ENCODE measurements at regions not wholly inside any gene's neighbourhood (a gene's known extent, or its start where the extent isn't known, plus 50 kb on each side); places are given as distances from the start of the nearest gene placed in this dataset.
"Not testable (repeated sequence)": the region's sequence is repeated elsewhere in the genome, so short reads cannot be mapped to it uniquely, and the experiment has no call there.

GRCh38 chr5:117732264-117732663 lies 1157.6 kb upstream of the SEMA6A start:
- ChIA-PET POLR2A (no interaction called here), CTCF (no interaction called here)
- Histone ChIP-seq H3K9me3 (no peaks in the 10 kb centered on the region), H3K4me3 (no peak overlapping the region), H3K27ac (no peak overlapping the region), H3K4me1 (no peaks in the 10 kb centered on the region), H3K4me2 (no peak overlapping the region)
- FAIRE-seq (no peak), ATAC-seq (no peak), DNase-seq (ENCODE audit: low read depth in 1 of 2, low spot score in 1 of 2) (no peak)
- WGBS (ENCODE audit: missing lambda C conversion rate): 7% methylated on average over 3 of the region's 3 CpGs
- TF ChIP-seq CHD4 (IDR thresholded peaks at IDR 0.05; ENCODE audit: borderline replicate concordance) (no peak), CBX8 (IDR thresholded peaks at IDR 0.05) (no peak), RAD21 (conservative IDR thresholded peaks at IDR 0.05 in 1 of 2, IDR thresholded peaks at IDR 0.05 in 1 of 2) (no peak), NR3C1 (IDR thresholded peaks at IDR 0.05) (no peak), CHD2 (IDR thresholded peaks at IDR 0.05; ENCODE audit: low read length, partially characterized antibody) (no peak), CTCF (IDR thresholded peaks at IDR 0.05) (no peak), ZSCAN20 (CRISPR knock-in tag; IDR thresholded peaks at IDR 0.05) (no peak), JUNB (IDR thresholded peaks at IDR 0.05) (no peak), POLR2A (IDR thresholded peaks at IDR 0.05; ENCODE audit: low read length) (no peak)

- Histone ChIP-seq H3K27ac (no peak overlapping the region), H3K9me3 (no peaks in the 10 kb centered on the region), H3K4me1 (no peaks in the 10 kb centered on the region), H3K4me2 (no peak overlapping the region), H3K4me3 (no peak overlapping the region)
- no peak for FAIRE-seq
- ChIA-PET POLR2A (no interaction called here), CTCF (no interaction called here)
- ATAC-seq: no peak
- WGBS (ENCODE audit: missing lambda C conversion rate): 2% methylated on average over 2 of the region's 2 CpGs
- TF ChIP-seq JUNB (IDR thresholded peaks at IDR 0.05) (no peak), FOSB (CRISPR knock-in tag; IDR thresholded peaks at IDR 0.05) (no peak), TFCP2L1 (CRISPR knock-in tag; IDR thresholded peaks at IDR 0.05) (no peak), USF2 (IDR thresholded peaks at IDR 0.05) (no peak), POLR2AphosphoS2 (conservative IDR thresholded peaks at IDR 0.05; ENCODE audit: low read length) (no peak), CHD4 (IDR thresholded peaks at IDR 0.05; ENCODE audit: borderline replicate concordance) (no peak), REST (IDR thresholded peaks at IDR 0.05) (no peak), TP53 (CRISPR knock-in tag; IDR thresholded peaks at IDR 0.05) (no peak), HEYL (CRISPR knock-in tag; IDR thresholded peaks at IDR 0.05) (no peak), RAD21 (conservative IDR thresholded peaks at IDR 0.05 in 1 of 2, IDR thresholded peaks at IDR 0.05 in 1 of 2) (no peak), HOXA7 (CRISPR knock-in tag; IDR thresholded peaks at IDR 0.05) (no peak), SREBF2 (IDR thresholded peaks at IDR 0.05) (no peak), ZC3H11A (IDR thresholded peaks at IDR 0.05) (no peak)
- DNase-seq (ENCODE audit: low read depth in 1 of 2, low spot score in 1 of 2): no peak
These were observed 1156.8 kb upstream of the SEMA6A start for GRCh38 chr5:117731446-117731845.

- ATAC-seq; H3K4me1 ChIP-seq; H3K4me2 ChIP-seq; H3K27ac ChIP-seq; POLR2A ChIA-PET; H3K4me3 ChIP-seq; FAIRE-seq; H3K9me3 ChIP-seq; DNase-seq (ENCODE audit: low read depth in 1 of 2, low spot score in 1 of 2): not testable (repeated sequence)
- CTCF ChIA-PET: interaction anchor here (0.7 kb wide), 1 partner anchor 1584 kb away, joined by 3 read pairs; no protein-coding TSS in a partner anchor
- WGBS (ENCODE audit: missing lambda C conversion rate): 21% methylated on average over 4 of the region's 4 CpGs
These were observed 1146.2 kb upstream of the SEMA6A start for GRCh38 chr5:117720784-117721183.
